ENCODE measurements at regions not wholly inside any gene's neighbourhood (a gene's known extent, or its start where the extent isn't known, plus 50 kb on each side); places are given as distances from the start of the nearest gene placed in this dataset.

DNA sequence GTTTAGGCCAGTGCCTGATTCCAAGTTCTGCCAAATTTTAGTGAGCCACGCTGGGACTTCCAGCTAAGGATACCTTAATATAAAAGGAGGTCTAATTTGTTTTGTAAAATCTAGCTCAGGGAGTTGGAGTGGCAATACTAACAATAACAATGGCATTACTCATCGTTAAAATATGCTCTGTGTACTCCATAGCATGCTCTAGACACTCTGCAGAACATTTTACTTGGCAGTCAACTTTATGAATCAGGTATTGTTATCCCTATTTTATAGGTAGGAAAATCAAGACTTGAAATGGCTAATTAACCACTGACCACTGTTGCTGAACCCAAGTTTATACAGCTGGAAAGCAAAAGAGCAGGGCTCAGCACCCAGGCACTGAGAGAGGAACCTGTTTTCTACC is 485.0 kb upstream of the KIRREL3 start:
- TF ChIP-seq, protein P1, sequence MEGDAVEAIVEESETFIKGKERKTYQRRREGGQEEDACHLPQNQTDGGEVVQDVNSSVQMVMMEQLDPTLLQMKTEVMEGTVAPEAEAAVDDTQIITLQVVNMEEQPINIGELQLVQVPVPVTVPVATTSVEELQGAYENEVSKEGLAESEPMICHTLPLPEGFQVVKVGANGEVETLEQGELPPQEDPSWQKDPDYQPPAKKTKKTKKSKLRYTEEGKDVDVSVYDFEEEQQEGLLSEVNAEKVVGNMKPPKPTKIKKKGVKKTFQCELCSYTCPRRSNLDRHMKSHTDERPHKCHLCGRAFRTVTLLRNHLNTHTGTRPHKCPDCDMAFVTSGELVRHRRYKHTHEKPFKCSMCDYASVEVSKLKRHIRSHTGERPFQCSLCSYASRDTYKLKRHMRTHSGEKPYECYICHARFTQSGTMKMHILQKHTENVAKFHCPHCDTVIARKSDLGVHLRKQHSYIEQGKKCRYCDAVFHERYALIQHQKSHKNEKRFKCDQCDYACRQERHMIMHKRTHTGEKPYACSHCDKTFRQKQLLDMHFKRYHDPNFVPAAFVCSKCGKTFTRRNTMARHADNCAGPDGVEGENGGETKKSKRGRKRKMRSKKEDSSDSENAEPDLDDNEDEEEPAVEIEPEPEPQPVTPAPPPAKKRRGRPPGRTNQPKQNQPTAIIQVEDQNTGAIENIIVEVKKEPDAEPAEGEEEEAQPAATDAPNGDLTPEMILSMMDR (IDR thresholded peaks at IDR 0.05; ENCODE audit: poor library complexity, severe bottlenecking) = no peak
- TF ChIP-seq POLR2AphosphoS5 (IDR thresholded peaks at IDR 0.05) (no peak), TAF1 (IDR thresholded peaks at IDR 0.05; ENCODE audit: low read depth) (no peak), RAD21 (conservative IDR thresholded peaks at IDR 0.05) (no peak), MXI1 (conservative IDR thresholded peaks at IDR 0.05; ENCODE audit: poor library complexity, severe bottlenecking) (no peak), EZH2 (IDR thresholded peaks at IDR 0.05; ENCODE audit: borderline replicate concordance, insufficient read depth, low read length, poor library complexity, severe bottlenecking) (no peak), EP300 (conservative IDR thresholded peaks at IDR 0.05; ENCODE audit: poor library complexity, severe bottlenecking) (no peak)
- TF ChIP-seq, protein P2, sequence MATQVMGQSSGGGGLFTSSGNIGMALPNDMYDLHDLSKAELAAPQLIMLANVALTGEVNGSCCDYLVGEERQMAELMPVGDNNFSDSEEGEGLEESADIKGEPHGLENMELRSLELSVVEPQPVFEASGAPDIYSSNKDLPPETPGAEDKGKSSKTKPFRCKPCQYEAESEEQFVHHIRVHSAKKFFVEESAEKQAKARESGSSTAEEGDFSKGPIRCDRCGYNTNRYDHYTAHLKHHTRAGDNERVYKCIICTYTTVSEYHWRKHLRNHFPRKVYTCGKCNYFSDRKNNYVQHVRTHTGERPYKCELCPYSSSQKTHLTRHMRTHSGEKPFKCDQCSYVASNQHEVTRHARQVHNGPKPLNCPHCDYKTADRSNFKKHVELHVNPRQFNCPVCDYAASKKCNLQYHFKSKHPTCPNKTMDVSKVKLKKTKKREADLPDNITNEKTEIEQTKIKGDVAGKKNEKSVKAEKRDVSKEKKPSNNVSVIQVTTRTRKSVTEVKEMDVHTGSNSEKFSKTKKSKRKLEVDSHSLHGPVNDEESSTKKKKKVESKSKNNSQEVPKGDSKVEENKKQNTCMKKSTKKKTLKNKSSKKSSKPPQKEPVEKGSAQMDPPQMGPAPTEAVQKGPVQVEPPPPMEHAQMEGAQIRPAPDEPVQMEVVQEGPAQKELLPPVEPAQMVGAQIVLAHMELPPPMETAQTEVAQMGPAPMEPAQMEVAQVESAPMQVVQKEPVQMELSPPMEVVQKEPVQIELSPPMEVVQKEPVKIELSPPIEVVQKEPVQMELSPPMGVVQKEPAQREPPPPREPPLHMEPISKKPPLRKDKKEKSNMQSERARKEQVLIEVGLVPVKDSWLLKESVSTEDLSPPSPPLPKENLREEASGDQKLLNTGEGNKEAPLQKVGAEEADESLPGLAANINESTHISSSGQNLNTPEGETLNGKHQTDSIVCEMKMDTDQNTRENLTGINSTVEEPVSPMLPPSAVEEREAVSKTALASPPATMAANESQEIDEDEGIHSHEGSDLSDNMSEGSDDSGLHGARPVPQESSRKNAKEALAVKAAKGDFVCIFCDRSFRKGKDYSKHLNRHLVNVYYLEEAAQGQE (IDR thresholded peaks at IDR 0.05; ENCODE audit: borderline replicate concordance) = no peak
